NCI-H446 treated with DMSO at 0.1 percent for 48 hours (cell line): ENCODE measurements at regions not wholly inside any gene's neighbourhood (a gene's known extent, or its start where the extent isn't known, plus 50 kb on each side); places are given as distances from the start of the nearest gene placed in this dataset.
"Not testable (repeated sequence)": the region's sequence is repeated elsewhere in the genome, so short reads cannot be mapped to it uniquely, and the experiment has no call there.

ENCODE experiments used
- DNase-seq: peaks from one replicate; lab custom pipeline; 2025; lab: John Stamatoyannopoulos, UW

GRCh38 chr4:181811550-181811949 is 431.7 kb upstream of the TENM3 start:
- DNase-seq = not testable (repeated sequence)

GRCh38 chr4:181819946-181820345 is 423.3 kb upstream of the TENM3 start:
- DNase-seq = no peak

GRCh38 chr4:181820553-181820952 is 422.6 kb upstream of the TENM3 start:
- no peak for DNase-seq

GRCh38 chr4:181821039-181822004 is 421.9 kb upstream of the TENM3 start:
- DNase-seq = no peak

- no peak for DNase-seq
Measured at GRCh38 chr4:181822005-181822375, 421.2 kb upstream of the TENM3 start.

GRCh38 chr4:181823183-181823582 is 420.0 kb upstream of the TENM3 start:
- no peak for DNase-seq

- no peak for DNase-seq
Measured at GRCh38 chr4:181823645-181824044, 419.6 kb upstream of the TENM3 start.

- DNase-seq = no peak
Measured at GRCh38 chr4:181825564-181825963, 417.6 kb upstream of the TENM3 start.

GRCh38 chr4:181827246-181827645 is 416.0 kb upstream of the TENM3 start:
- no peak for DNase-seq

- no peak for DNase-seq
Measured at GRCh38 chr4:181830404-181831035, 412.7 kb upstream of the TENM3 start.

- DNase-seq = no peak
Measured at GRCh38 chr4:181834071-181834470, 409.1 kb upstream of the TENM3 start.

GRCh38 chr4:181835348-181835747 is 407.9 kb upstream of the TENM3 start:
- DNase-seq = no peak

GRCh38 chr4:181838253-181838652 is 404.9 kb upstream of the TENM3 start:
- DNase-seq = no peak

- not testable (repeated sequence) for DNase-seq
Measured at GRCh38 chr4:181843797-181844196, 399.4 kb upstream of the TENM3 start.

GRCh38 chr4:181845617-181846016 is 397.6 kb upstream of the TENM3 start:
- no peak for DNase-seq

GRCh38 chr4:181846934-181847333 is 396.3 kb upstream of the TENM3 start:
- DNase-seq = no peak

- DNase-seq = no peak
Measured at GRCh38 chr4:181848357-181848756, 394.8 kb upstream of the TENM3 start.

- DNase-seq = no peak
Measured at GRCh38 chr4:181849472-181849871, 393.7 kb upstream of the TENM3 start.

- no peak for DNase-seq
Measured at GRCh38 chr4:181853881-181854511, 389.2 kb upstream of the TENM3 start.

- DNase-seq = no peak
Measured at GRCh38 chr4:181855307-181855706, 387.9 kb upstream of the TENM3 start.

GRCh38 chr4:181857471-181857870 is 385.7 kb upstream of the TENM3 start:
- not testable (repeated sequence) for DNase-seq

GRCh38 chr4:181858741-181859140 is 384.5 kb upstream of the TENM3 start:
- no peak for DNase-seq

- DNase-seq = no peak
Measured at GRCh38 chr4:181859439-181859838, 383.8 kb upstream of the TENM3 start.
